GM12873 (cell line): ENCODE measurements at regions not wholly inside any gene's neighbourhood (a gene's known extent, or its start where the extent isn't known, plus 50 kb on each side); places are given as distances from the start of the nearest gene placed in this dataset.

Experiments
- TF ChIP-seq, protein P1 (sequence below): IDR thresholded peaks from 2 replicates; pipeline ENCODE4 v1.5.1; 2012; ENCODE audit warnings: low read depth, mild to moderate bottlenecking, moderate library complexity, low read length, control low read depth; ENCODE audit not compliant: insufficient read depth; ENCODE audit errors: missing control alignments

DNA sequence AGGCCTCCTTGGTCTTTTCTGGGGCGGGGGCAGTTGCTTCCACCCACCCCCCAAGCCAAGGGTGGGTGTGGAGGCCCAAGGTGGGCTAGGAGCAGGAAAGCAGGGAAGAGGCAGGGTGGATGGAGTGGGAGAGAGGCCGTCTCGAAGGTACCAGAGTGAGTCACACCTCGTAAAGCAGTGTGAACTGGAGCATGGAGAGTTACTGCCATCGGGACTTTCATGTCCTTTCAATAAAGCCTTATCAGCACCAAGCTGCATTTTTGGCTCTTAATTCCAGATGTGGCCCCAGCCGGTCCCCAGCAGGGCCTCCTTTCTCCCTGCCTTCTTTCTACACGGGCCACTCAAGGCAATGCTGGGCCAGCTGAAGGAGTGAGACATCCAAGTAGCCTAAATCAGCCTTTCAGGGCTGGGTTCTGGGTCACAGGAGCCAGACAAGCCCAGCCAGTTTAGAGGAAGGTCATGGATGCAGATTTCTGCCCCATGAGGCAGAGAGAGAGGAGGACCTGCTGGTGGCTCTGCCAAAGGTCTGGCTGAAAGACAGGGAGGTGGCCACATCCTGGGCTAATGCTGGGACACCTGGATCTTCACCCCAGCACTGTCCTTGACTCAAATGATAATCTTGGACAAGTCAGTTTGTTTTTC, 59.0 kb upstream of the CD82 start:
- TF ChIP-seq, protein P1, sequence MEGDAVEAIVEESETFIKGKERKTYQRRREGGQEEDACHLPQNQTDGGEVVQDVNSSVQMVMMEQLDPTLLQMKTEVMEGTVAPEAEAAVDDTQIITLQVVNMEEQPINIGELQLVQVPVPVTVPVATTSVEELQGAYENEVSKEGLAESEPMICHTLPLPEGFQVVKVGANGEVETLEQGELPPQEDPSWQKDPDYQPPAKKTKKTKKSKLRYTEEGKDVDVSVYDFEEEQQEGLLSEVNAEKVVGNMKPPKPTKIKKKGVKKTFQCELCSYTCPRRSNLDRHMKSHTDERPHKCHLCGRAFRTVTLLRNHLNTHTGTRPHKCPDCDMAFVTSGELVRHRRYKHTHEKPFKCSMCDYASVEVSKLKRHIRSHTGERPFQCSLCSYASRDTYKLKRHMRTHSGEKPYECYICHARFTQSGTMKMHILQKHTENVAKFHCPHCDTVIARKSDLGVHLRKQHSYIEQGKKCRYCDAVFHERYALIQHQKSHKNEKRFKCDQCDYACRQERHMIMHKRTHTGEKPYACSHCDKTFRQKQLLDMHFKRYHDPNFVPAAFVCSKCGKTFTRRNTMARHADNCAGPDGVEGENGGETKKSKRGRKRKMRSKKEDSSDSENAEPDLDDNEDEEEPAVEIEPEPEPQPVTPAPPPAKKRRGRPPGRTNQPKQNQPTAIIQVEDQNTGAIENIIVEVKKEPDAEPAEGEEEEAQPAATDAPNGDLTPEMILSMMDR = no peak

DNA sequence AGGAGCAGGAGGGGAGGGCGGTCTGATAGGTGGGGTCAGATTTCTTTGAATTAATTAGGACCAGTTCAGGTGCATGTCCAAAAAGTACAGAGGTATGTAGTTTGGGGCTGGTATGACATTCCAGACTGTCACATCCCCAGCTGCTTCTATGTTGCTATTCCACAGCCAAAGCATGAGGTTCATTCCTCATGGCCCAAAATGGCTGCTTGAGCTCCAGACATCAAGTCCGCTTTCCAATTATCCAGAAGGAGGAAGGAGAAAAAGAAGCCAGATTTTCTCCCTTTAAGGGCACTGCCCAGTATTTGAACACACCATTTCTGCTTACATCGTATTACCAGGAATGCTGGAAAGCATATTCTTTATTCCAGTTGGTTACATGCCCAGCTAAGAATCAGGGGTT, 58.0 kb upstream of the CD82 start:
- TF ChIP-seq, protein P1 = no peak

DNA sequence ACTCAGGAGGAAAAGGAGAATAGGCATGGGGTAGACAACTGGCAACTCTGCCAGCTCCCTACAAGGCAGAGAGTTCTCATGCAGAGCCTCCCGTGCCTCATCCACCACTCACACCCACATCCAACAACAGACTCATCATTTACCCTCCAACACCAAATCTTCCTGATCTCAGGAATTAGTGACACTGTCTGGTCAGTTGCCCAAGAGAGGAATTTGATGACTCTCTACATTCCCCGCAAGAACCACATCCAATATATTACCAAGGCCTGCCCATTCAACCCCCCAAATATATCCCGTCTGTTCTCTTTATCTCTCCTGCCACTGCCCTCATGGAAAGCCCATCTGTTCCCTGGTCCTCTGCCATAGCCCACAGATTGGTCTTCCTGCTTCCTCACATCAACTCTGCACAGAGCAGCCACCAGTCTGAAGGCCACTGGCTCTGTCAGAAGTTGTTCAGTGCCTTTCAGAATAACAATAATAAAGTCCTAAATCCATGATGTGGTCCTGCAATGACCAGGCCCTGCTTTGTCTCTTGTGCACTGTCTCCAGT, 57.5 kb upstream of the CD82 start:
- TF ChIP-seq, protein P1 = no peak

DNA sequence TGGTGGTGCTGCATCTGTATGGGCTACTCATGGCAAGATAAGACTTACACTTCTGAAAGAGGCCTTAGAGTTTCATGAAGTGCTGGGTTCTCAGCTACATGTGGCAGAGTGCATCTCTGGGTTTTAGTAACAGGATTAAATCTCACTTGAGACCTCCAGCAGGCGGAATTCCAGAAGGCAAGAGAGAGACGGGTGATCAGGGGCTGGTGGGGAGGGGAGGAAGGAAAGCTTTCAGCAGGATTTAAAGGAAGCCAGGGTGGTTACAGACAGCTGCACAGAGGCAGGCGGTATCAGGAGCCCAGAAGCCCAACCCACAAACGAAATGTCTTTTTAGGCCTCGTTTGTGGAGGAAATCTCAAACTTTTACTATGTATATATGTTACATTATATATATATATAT, 56.2 kb upstream of the CD82 start:
- TF ChIP-seq, protein P1 = no peak

DNA sequence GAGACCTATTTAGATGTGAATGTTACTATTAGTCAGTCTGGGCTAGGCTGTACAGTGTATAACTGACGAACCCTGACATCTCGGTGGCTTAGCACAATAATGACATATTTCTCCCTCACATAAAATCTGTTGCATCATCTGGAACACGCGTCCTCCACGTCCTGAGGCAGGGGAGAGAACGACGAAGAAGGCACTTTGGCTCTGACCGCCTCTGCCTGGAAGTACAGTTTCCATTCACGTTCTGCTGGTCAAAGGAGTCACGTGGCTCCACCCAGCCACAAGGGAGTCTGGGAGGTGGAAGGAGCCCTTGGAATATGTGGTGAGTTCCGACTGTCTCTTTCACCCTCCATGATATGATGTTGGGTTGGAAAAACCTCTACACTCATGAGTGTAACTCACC, 55.1 kb upstream of the CD82 start:
- TF ChIP-seq, protein P1 = no peak

DNA sequence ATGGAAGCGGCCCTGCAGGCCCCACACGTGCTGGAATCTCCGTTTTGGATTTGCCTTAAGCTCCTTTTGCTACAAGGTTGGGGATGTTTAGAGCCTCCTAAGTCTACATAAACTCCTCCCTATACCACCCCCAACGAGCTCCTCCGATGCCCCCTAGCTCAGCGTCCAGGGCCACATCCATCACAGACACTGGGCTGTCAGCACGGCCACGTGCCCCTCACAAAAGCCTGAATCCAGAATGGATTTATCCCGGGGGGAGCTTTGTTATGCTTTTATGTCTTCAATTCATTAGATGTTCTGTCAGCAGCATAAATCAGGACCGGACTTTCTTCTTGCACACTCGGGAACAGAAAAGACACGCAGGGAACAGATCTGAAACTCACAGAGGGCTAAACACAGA, 52.6 kb upstream of the CD82 start:
- TF ChIP-seq, protein P1 = no peak

DNA sequence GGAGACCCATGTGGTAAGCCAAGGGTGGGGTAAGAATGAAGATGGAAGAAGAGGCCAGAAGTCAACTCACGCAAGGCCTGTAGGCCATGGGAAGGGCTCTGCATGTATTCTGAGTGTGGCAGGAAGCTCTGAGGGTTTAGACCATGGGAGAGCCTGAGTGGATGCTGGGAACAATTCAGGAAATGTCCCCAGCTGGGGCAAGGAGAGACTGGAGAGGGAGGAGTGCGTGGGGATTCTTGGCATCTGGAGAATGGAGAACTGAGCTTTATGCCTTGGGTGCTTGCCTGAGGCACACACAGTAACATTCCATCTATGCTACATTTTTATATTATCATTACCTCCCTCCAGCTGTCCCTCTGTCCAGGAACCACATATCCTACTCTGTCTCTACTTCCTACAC, 50.4 kb upstream of the CD82 start:
- TF ChIP-seq, protein P1 = no peak
